Endothelial cell (in vitro differentiated cells): ENCODE measurements at regions not wholly inside any gene's neighbourhood (a gene's known extent, or its start where the extent isn't known, plus 50 kb on each side); places are given as distances from the start of the nearest gene placed in this dataset.

Experiments used
- DNase-seq: peaks from one replicate; pipeline ENCODE4 v3.0.0; 2021; ENCODE audit warnings: low spot score
- H3K27ac Mint-ChIP-seq: one replicate; pipeline ENCODE4 v1.8.0; 2021; ENCODE audit warnings: mixed read lengths, inconsistent platforms; ENCODE audit not compliant: unreplicated experiment
- H3K27me3 Mint-ChIP-seq: one replicate; pipeline ENCODE4 v1.8.0; 2021; ENCODE audit warnings: mild to moderate bottlenecking, moderate library complexity, mixed read lengths, inconsistent platforms; ENCODE audit not compliant: unreplicated experiment
- H3K36me3 Mint-ChIP-seq: one replicate; pipeline ENCODE4 v1.8.0; 2021; ENCODE audit warnings: mild to moderate bottlenecking, low read depth, mixed read lengths, inconsistent platforms; ENCODE audit not compliant: unreplicated experiment
- H3K4me1 Mint-ChIP-seq: one replicate; pipeline ENCODE4 v1.8.0; 2021; ENCODE audit warnings: mild to moderate bottlenecking, mixed read lengths, inconsistent platforms; ENCODE audit not compliant: unreplicated experiment
- H3K4me3 Mint-ChIP-seq: one replicate; pipeline ENCODE4 v1.8.0; 2021; ENCODE audit warnings: mild to moderate bottlenecking, mixed read lengths, inconsistent platforms; ENCODE audit not compliant: unreplicated experiment
- H3K9me3 Mint-ChIP-seq: one replicate; pipeline ENCODE4 v1.8.0; 2021; ENCODE audit warnings: mixed read lengths, inconsistent platforms; ENCODE audit not compliant: unreplicated experiment
- TF ChIP-seq, protein P1 (sequence below): fragments of 200-600 bp; sonication (generic); IDR thresholded peaks from one replicate; pipeline ENCODE4 v1.5.0; 2021; ENCODE audit warnings: antibody characterized with exemption; ENCODE audit not compliant: unreplicated experiment

DNA sequence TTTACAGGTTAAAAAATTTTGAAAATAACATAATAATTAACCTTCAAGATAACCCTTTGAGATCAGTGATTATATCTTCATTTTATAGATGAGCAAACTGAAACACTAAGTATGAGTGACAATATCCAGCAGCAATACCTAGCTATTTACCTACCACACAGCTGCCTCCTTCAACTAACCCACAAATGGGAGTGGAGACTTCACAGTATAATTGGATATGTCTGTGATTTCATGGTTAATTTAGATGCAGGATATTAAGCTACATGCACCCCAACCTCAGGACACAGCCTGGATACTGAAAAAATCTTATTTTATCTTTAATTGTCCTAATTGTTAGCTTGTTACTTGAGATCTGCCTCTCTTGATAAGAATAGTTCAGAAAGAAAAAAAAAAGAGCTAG lies 297.2 kb upstream of the ANO5 start:
- H3K36me3 Mint-ChIP-seq: no peaks in the 10 kb centered on the region
- DNase-seq: no peak
- no peak overlapping the region for H3K27ac Mint-ChIP-seq
- H3K4me3 Mint-ChIP-seq: no peak overlapping the region
- H3K27me3 Mint-ChIP-seq: no peaks in the 10 kb centered on the region
- no peaks in the 10 kb centered on the region for H3K4me1 Mint-ChIP-seq
- TF ChIP-seq, protein P1, sequence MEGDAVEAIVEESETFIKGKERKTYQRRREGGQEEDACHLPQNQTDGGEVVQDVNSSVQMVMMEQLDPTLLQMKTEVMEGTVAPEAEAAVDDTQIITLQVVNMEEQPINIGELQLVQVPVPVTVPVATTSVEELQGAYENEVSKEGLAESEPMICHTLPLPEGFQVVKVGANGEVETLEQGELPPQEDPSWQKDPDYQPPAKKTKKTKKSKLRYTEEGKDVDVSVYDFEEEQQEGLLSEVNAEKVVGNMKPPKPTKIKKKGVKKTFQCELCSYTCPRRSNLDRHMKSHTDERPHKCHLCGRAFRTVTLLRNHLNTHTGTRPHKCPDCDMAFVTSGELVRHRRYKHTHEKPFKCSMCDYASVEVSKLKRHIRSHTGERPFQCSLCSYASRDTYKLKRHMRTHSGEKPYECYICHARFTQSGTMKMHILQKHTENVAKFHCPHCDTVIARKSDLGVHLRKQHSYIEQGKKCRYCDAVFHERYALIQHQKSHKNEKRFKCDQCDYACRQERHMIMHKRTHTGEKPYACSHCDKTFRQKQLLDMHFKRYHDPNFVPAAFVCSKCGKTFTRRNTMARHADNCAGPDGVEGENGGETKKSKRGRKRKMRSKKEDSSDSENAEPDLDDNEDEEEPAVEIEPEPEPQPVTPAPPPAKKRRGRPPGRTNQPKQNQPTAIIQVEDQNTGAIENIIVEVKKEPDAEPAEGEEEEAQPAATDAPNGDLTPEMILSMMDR: no peak
- no peaks in the 10 kb centered on the region for H3K9me3 Mint-ChIP-seq

DNA sequence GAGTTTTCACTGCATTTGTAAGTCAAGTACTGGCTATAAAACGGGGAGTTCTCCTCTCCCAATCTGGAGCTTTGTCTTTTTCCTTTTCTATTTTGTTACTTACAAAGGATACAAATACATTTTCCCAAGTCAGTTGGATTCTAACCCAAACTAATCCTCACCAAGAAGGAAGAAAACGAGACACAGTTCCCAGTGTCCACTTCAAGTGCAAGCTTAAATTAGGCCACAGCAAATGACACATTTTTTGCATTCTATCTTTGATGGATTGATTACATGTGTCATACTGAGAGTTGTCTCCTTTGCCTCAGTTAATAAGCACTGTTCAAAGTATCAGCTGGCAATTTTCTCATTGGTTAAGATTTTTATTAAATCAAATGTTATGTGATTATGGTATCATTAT lies 296.7 kb upstream of the ANO5 start:
- DNase-seq: no peak
- Mint-ChIP-seq H3K36me3 (no peaks in the 10 kb centered on the region), H3K4me3 (no peak overlapping the region), H3K27ac (no peak overlapping the region), H3K27me3 (no peaks in the 10 kb centered on the region), H3K9me3 (no peaks in the 10 kb centered on the region), H3K4me1 (no peaks in the 10 kb centered on the region)
- TF ChIP-seq, protein P1: no peak

DNA sequence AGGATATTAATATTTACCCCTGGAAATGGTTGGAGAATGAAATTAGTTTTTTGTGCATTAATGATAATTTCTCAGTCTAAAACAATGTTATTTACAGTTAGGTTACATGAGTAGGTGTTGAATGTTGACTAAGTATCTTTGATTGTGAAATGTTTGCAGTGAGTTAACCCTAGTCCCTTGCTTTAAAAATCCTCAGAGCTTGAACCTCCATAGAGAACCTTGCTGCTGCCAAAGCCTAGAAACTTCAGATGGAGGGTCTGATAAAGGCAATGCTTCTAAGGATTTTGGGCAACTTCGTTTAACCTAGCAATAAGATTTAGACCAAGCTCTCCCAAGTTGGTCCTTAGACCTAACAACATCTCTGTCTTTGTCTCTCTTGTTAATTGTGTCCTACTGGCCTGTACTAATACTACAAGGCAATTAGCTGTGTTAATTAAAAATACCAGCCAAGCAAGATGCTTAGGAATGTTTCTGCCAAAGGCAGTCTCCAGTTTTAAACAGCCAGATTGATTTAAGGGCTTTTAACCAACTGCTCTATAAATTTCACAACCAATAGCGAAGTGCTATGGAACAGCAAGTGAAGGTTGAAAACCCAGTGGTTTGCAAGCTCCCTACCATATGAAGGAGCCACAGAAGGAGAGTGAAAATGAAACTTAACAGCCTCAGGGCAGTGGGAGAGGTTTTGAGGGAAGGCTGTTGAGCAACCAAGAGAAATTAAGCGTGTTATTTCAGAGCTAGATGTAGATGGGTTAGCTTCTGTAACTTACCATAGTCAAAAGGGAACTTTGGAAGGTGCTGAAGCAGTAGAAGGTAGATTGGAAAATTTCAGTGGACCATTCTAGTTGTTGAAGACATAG lies 295.9 kb upstream of the ANO5 start:
- Mint-ChIP-seq H3K27ac (no peak overlapping the region), H3K9me3 (no peaks in the 10 kb centered on the region), H3K4me1 (no peaks in the 10 kb centered on the region), H3K27me3 (no peaks in the 10 kb centered on the region), H3K4me3 (no peak overlapping the region), H3K36me3 (no peaks in the 10 kb centered on the region)
- DNase-seq: no peak
- TF ChIP-seq, protein P1: no peak

- H3K27me3 Mint-ChIP-seq: no peaks in the 10 kb centered on the region
- TF ChIP-seq, protein P1: no peak
- no peak for DNase-seq
- H3K27ac Mint-ChIP-seq: no peak overlapping the region
- H3K4me3 Mint-ChIP-seq: no peak overlapping the region
- H3K36me3 Mint-ChIP-seq: no peaks in the 10 kb centered on the region
- H3K9me3 Mint-ChIP-seq: no peaks in the 10 kb centered on the region
- no peaks in the 10 kb centered on the region for H3K4me1 Mint-ChIP-seq
Observed at GRCh38 chr11:21897752-21898151, 295.1 kb upstream of the ANO5 start.

DNA sequence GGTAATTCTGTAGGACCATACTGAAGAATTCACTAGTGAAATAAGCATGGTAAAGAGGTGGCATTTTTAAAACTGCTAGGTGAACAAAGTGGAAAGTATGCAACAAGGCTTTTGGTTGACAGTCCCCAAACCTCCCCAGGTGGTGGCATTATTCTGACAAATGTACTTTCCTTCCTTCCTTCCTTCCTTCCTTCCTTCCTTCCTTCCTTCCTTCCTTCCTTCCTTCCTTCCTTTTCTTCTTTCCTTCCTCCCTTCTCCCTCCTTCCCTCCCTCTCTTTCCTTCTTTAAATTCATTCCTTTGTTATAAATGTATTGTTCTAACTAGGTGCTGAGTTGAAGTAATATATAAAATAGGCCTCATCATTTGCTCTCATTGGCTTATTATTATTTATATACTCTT lies 284.7 kb upstream of the ANO5 start:
- H3K36me3 Mint-ChIP-seq: no peaks in the 10 kb centered on the region
- no peaks in the 10 kb centered on the region for H3K27me3 Mint-ChIP-seq
- DNase-seq: no peak
- no peak overlapping the region for H3K4me3 Mint-ChIP-seq
- H3K9me3 Mint-ChIP-seq: no peaks in the 10 kb centered on the region
- no peaks in the 10 kb centered on the region for H3K4me1 Mint-ChIP-seq
- H3K27ac Mint-ChIP-seq: no peak overlapping the region
- TF ChIP-seq, protein P1: no peak
